CD4-positive, alpha-beta memory T cell (primary cell): ENCODE measurements at regions not wholly inside any gene's neighbourhood (a gene's known extent, or its start where the extent isn't known, plus 50 kb on each side); places are given as distances from the start of the nearest gene placed in this dataset.

Experiments used
- CTCF ChIA-PET: fragments of 350-600 bp; sonication (Branson Sonifier 250); formaldehyde crosslinking; loops from one replicate; lab custom pipeline; 2021; ENCODE audit warnings: inconsistent platforms; ENCODE audit not compliant: partially characterized antibody; lab: Charles Lee
- POLR2A ChIA-PET: fragments of 350-600 bp; sonication (Branson Sonifier 250); formaldehyde crosslinking; loops from one replicate; lab custom pipeline; 2021; ENCODE audit not compliant: partially characterized antibody; lab: Charles Lee
- DNase-seq, 5 donors: peaks; one replicate each; pipeline versions ENCODE4 v3.0.0 to v3.0.0-alpha.2; 2020 to 2022; ENCODE audit warnings: mixed read lengths in 1 of 5
- H3K27ac ChIP-seq: one replicate; pipeline ENCODE4 v1.7.0; 2013; ENCODE audit warnings: low read depth, low read length
- H3K27me3 ChIP-seq: 2 replicates; pipeline ENCODE4 v1.7.0; 2013; ENCODE audit warnings: mild to moderate bottlenecking, low read length, moderate library complexity; ENCODE audit not compliant: insufficient read depth
- H3K36me3 ChIP-seq: 2 replicates; pipeline ENCODE4 v1.7.0; 2013; ENCODE audit warnings: mild to moderate bottlenecking, low read length, moderate library complexity; ENCODE audit not compliant: insufficient read depth
- H3K4me1 ChIP-seq: 2 replicates; pipeline ENCODE4 v1.7.0; 2013; ENCODE audit warnings: mild to moderate bottlenecking, low read length, moderate library complexity; ENCODE audit not compliant: insufficient read depth
- H3K4me3 ChIP-seq, 2 donors: one replicate each; pipeline ENCODE4 v1.7.0; 2013; ENCODE audit warnings: low read length in 2 of 2, mild to moderate bottlenecking in 1 of 2
- H3K9me3 ChIP-seq, 2 donors: one replicate each; pipeline ENCODE4 v1.7.0; 2013; ENCODE audit warnings: low read length in 2 of 2, control low read depth in 1 of 2; ENCODE audit not compliant: control insufficient read depth in 1 of 2
- H3K27ac Mint-ChIP-seq, 7 donors: one replicate each; pipeline ENCODE4 v1.8.0; 2020 to 2021; ENCODE audit warnings: mixed read lengths in 7 of 7, mild to moderate bottlenecking in 6 of 7, inconsistent platforms in 3 of 7, moderate library complexity in 3 of 7
- H3K27me3 Mint-ChIP-seq, 2 donors: one replicate each; pipeline ENCODE4 v1.8.0; 2020 to 2021; ENCODE audit warnings: mixed read lengths in 2 of 2
- H3K36me3 Mint-ChIP-seq, 2 donors: one replicate each; pipeline ENCODE4 v1.8.0; 2020 to 2021; ENCODE audit warnings: mixed read lengths in 2 of 2, inconsistent platforms in 1 of 2, mild to moderate bottlenecking in 1 of 2
- H3K4me1 Mint-ChIP-seq, 4 donors: one replicate each; pipeline ENCODE4 v1.8.0; 2020 to 2021; ENCODE audit warnings: mixed read lengths in 4 of 4, mild to moderate bottlenecking in 1 of 4
- H3K4me3 Mint-ChIP-seq, 8 donors: one replicate each; pipeline ENCODE4 v1.8.0; 2020 to 2021; ENCODE audit warnings: mixed read lengths in 8 of 8, mild to moderate bottlenecking in 7 of 8, moderate library complexity in 6 of 8, inconsistent platforms in 3 of 8
- H3K9me3 Mint-ChIP-seq, 8 donors: one replicate each; pipeline ENCODE4 v1.8.0; 2020 to 2021; ENCODE audit warnings: mixed read lengths in 8 of 8, mild to moderate bottlenecking in 5 of 8, inconsistent platforms in 3 of 8, moderate library complexity in 1 of 8
- intact Hi-C: fragments of 100-400 bp; cut with micrococcal nuclease; formaldehyde crosslinking; loops from one replicate; pipeline ENCODE4 v1.15.1; 2023

DNA sequence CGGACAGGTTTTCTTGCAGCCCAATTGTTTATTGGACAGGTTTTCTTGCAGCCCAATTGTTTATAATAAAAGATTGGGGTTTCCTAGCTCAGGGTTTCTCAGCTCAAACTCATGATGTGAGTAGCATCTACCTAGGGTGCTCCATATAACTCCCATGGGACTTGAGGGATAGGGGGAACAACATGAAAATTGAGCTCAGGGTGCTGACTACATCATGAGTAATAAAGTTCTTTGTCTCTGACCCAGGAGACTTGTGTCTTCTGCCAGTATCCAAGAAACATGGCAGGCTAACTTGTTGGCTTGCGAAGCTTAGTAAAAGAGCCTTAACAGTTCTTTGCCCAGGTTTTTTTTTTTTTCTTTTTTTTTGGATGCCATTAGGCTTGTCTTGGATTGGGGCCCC lies 59.2 kb upstream of the MYCBP2 start:
- Histone ChIP-seq H3K9me3 (no peaks in the 10 kb centered on the region), H3K27ac (no peak overlapping the region), H3K4me3 (no peak overlapping the region), H3K36me3 (no peaks in the 10 kb centered on the region), H3K27me3 (no peaks in the 10 kb centered on the region), H3K4me1 (no peaks in the 10 kb centered on the region)
- Mint-ChIP-seq H3K27me3 (peaks cover 2 to 5% of the 10 kb centered on the region in 2 donors), H3K36me3 (no peaks in the 10 kb centered on the region), H3K4me1 (peaks cover 4 to 13% (median 7%) of the 10 kb centered on the region in 4 donors), H3K4me3 (no peak overlapping the region), H3K9me3 (peaks cover 0 to 5% (median under 1%) of the 10 kb centered on the region in 8 donors), H3K27ac (no peak overlapping the region)
- no peak for DNase-seq
- POLR2A ChIA-PET = no interaction called here
- intact Hi-C loops = no loop called here
- CTCF ChIA-PET = no interaction called here

DNA sequence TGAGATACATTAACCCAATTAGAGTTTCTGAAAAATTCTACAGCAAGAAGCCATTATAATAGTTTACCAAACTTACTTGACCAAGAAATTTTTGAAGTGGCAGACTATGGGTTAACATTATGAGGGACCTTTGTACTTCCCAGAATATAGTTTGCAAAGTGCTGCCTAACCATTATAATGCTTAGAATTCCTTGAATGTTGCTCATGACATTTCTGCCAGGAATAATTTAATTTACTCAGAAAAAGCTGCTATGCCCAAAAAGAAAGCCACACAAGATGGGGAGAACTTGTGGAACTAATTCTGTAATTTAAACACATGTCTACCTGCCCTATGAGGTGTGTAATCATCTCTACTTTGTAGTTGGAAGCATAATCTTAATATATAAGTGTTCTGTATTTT lies 58.1 kb upstream of the MYCBP2 start:
- no peak overlapping the region for H3K27ac ChIP-seq
- H3K4me1 Mint-ChIP-seq = peaks cover 4 to 8% (median 6%) of the 10 kb centered on the region in 4 donors
- POLR2A ChIA-PET = no interaction called here
- H3K27me3 ChIP-seq = no peaks in the 10 kb centered on the region
- no peaks in the 10 kb centered on the region for H3K36me3 ChIP-seq
- DNase-seq = no peak
- peaks cover 2 to 5% of the 10 kb centered on the region in 2 donors for H3K27me3 Mint-ChIP-seq
- H3K9me3 Mint-ChIP-seq = peaks cover 0 to 5% (median under 1%) of the 10 kb centered on the region in 8 donors
- no peaks in the 10 kb centered on the region for H3K36me3 Mint-ChIP-seq
- H3K4me3 ChIP-seq = no peak overlapping the region
- no peak overlapping the region for H3K4me3 Mint-ChIP-seq
- CTCF ChIA-PET = no interaction called here
- no peaks in the 10 kb centered on the region for H3K9me3 ChIP-seq
- H3K27ac Mint-ChIP-seq = no peak overlapping the region
- intact Hi-C loops = no loop called here
- no peaks in the 10 kb centered on the region for H3K4me1 ChIP-seq

DNA sequence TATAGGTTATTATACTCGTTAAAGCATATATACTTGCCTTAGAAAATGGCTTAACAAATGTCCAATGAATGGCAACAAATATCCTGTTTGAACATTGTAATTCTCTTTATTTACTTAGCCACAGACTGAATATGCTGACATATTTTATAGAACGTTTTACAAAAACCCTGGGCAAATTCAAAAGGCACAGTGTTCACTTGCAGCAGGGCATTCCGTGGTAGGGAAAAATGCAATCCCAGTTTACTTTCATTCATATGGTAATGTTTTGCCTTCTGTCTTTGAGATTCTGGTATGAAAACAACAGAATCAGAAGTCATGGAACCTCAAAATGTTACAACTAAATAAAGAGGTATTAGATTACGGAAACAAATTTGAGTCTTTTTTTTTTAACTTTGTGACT lies 56.2 kb upstream of the MYCBP2 start:
- CTCF ChIA-PET = no interaction called here
- intact Hi-C loops = no loop called here

GRCh38 chr13:77381059-77381458 lies 54.2 kb upstream of the MYCBP2 start:
- DNase-seq = no peak
- intact Hi-C loops = no loop called here
- Histone ChIP-seq H3K9me3 (no peaks in the 10 kb centered on the region), H3K27ac (no peak overlapping the region), H3K4me3 (no peak overlapping the region), H3K27me3 (no peaks in the 10 kb centered on the region), H3K4me1 (no peaks in the 10 kb centered on the region), H3K36me3 (no peaks in the 10 kb centered on the region)
- no peaks in the 10 kb centered on the region for H3K4me1 Mint-ChIP-seq
- ChIA-PET POLR2A (no interaction called here), CTCF (no interaction called here)
- H3K27ac Mint-ChIP-seq = no peak overlapping the region
- no peaks in the 10 kb centered on the region for H3K27me3 Mint-ChIP-seq
- no peaks in the 10 kb centered on the region for H3K36me3 Mint-ChIP-seq
- H3K9me3 Mint-ChIP-seq = peaks cover 0 to 3% (median 0%) of the 10 kb centered on the region in 8 donors
- no peak overlapping the region for H3K4me3 Mint-ChIP-seq

More for the DNA sequence above, 56.2 kb upstream of the MYCBP2 start:
- H3K27me3 ChIP-seq = no peaks in the 10 kb centered on the region
- H3K4me3 ChIP-seq = no peak overlapping the region
- H3K9me3 ChIP-seq = no peaks in the 10 kb centered on the region
- POLR2A ChIA-PET = no interaction called here
- no peak for DNase-seq
- H3K4me1 ChIP-seq = no peaks in the 10 kb centered on the region
- Mint-ChIP-seq H3K27ac (no peak overlapping the region), H3K27me3 (peaks cover 1 to 5% of the 10 kb centered on the region in 2 donors), H3K4me3 (no peak overlapping the region), H3K9me3 (peaks cover 0 to 5% (median 0%) of the 10 kb centered on the region in 8 donors), H3K4me1 (no peaks in the 10 kb centered on the region), H3K36me3 (no peaks in the 10 kb centered on the region)
- no peaks in the 10 kb centered on the region for H3K36me3 ChIP-seq
- no peak overlapping the region for H3K27ac ChIP-seq

DNA sequence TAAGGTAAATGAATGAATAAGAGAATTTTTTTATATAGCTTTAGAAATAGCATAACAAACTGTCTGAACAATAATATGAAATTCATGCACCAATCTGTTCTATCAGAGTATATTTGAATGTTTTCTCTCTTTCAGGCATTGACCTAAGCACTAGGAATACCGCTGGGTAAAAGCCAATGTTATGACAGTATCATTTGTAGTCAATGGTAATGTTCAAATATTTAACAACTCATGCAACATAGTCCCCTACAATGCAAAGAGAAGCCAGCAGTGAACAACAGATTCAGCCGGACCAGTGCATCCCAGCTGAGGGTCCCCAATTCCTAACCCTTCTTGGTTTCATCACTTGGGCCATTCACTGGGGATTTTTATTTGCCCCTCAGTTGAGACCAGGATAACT lies 52.6 kb upstream of the MYCBP2 start:
- ChIA-PET CTCF (no interaction called here), POLR2A (no interaction called here)
- H3K27ac ChIP-seq = no peak overlapping the region
- Mint-ChIP-seq H3K36me3 (no peaks in the 10 kb centered on the region), H3K9me3 (no peaks in the 10 kb centered on the region), H3K4me1 (peaks cover 0 to 7% (median 3%) of the 10 kb centered on the region in 4 donors), H3K27ac (no peak overlapping the region), H3K4me3 (no peak overlapping the region), H3K27me3 (no peaks in the 10 kb centered on the region)
- H3K27me3 ChIP-seq = no peaks in the 10 kb centered on the region
- H3K9me3 ChIP-seq = no peaks in the 10 kb centered on the region
- DNase-seq = no peak
- intact Hi-C loops = no loop called here
- no peaks in the 10 kb centered on the region for H3K4me1 ChIP-seq
- H3K4me3 ChIP-seq = no peak overlapping the region
- H3K36me3 ChIP-seq = no peaks in the 10 kb centered on the region

DNA sequence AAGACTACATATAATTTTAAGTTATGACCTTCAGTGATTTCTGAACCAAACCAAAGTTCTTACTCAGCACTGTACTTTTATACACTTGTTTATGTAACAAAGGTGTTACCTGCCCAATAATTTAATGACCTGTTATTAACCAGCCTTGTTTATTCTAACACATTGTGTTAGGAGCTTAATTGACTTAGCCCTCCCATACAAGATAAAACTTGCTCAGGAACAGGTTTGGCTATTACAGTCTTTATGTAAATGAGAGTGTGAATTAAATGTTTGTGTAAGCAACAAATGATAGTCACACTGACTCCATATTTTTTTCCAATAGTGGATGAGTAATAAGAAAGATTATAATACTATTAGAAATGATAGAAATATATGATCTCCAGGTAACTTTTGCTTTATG lies 51.8 kb upstream of the MYCBP2 start:
- Mint-ChIP-seq H3K4me3 (no peak overlapping the region), H3K9me3 (no peaks in the 10 kb centered on the region), H3K27me3 (no peaks in the 10 kb centered on the region), H3K27ac (no peak overlapping the region), H3K36me3 (no peaks in the 10 kb centered on the region), H3K4me1 (peaks cover 0 to 7% (median 3%) of the 10 kb centered on the region in 4 donors)
- ChIA-PET CTCF (no interaction called here), POLR2A (no interaction called here)
- Histone ChIP-seq H3K36me3 (no peaks in the 10 kb centered on the region), H3K27me3 (no peaks in the 10 kb centered on the region), H3K4me1 (no peaks in the 10 kb centered on the region), H3K9me3 (no peaks in the 10 kb centered on the region), H3K4me3 (no peak overlapping the region), H3K27ac (no peak overlapping the region)
- DNase-seq = no peak
- intact Hi-C loops = no loop called here

- no peak overlapping the region for H3K27ac ChIP-seq
- no peaks in the 10 kb centered on the region for H3K27me3 Mint-ChIP-seq
- no peak overlapping the region for H3K4me3 Mint-ChIP-seq
- no peak overlapping the region for H3K27ac Mint-ChIP-seq
- POLR2A ChIA-PET = no interaction called here
- intact Hi-C loops = no loop called here
- CTCF ChIA-PET = no interaction called here
- DNase-seq = no peak
- H3K9me3 Mint-ChIP-seq = no peaks in the 10 kb centered on the region
- H3K36me3 Mint-ChIP-seq = no peaks in the 10 kb centered on the region
- no peaks in the 10 kb centered on the region for H3K36me3 ChIP-seq
- H3K4me3 ChIP-seq = no peak overlapping the region
- peaks cover 0 to 7% (median 3%) of the 10 kb centered on the region in 4 donors for H3K4me1 Mint-ChIP-seq
- H3K27me3 ChIP-seq = no peaks in the 10 kb centered on the region
- H3K4me1 ChIP-seq = no peaks in the 10 kb centered on the region
- H3K9me3 ChIP-seq = no peaks in the 10 kb centered on the region
Observed at GRCh38 chr13:77377016-77377415, 50.1 kb upstream of the MYCBP2 start.
